SK-N-SH treated with all-trans-retinoic acid at 6 μM for 48 hours (cell line): ENCODE measurements at regions not wholly inside any gene's neighbourhood (a gene's known extent, or its start where the extent isn't known, plus 50 kb on each side); places are given as distances from the start of the nearest gene placed in this dataset.

ENCODE experiments used
- ATAC-seq: fragments of 200-7000 bp; cut with Tn5 transposase; 3 replicates; pipeline ENCODE4 v1.9.1; 2020; ENCODE audit warnings: mild to moderate bottlenecking, moderate library complexity
- ARNTL ChIP-seq: fragments of 450-650 bp; formaldehyde crosslinking; IDR thresholded peaks from 2 replicates; pipeline ENCODE4 v1.5.0; 2020; ENCODE audit warnings: low read depth, mild to moderate bottlenecking, moderate library complexity, borderline replicate concordance
- BACH2 ChIP-seq: fragments of 250-450 bp; sonication (Bioruptor Pico); IDR thresholded peaks from 2 replicates; pipeline ENCODE4 v1.9.0; 2021; ENCODE audit warnings: mild to moderate bottlenecking, borderline replicate concordance
- CREB5 ChIP-seq: fragments of 250-450 bp; sonication (Bioruptor Pico); IDR thresholded peaks from 2 replicates; pipeline ENCODE4 v1.5.1; 2020; ENCODE audit warnings: low read depth, mild to moderate bottlenecking, moderate library complexity
- CSDC2 ChIP-seq: fragments of 250-450 bp; sonication (Bioruptor Pico); IDR thresholded peaks from 2 replicates; pipeline ENCODE4 v1.5.0; 2020; ENCODE audit warnings: mild to moderate bottlenecking, moderate library complexity
- ESRRG ChIP-seq: fragments of 250-450 bp; sonication (Bioruptor Pico); IDR thresholded peaks from 2 replicates; pipeline ENCODE4 v1.6.1; 2021; ENCODE audit warnings: mild to moderate bottlenecking
- GLIS3 ChIP-seq: fragments of 250-450 bp; sonication (Bioruptor Pico); IDR thresholded peaks from 2 replicates; pipeline ENCODE4 v1.5.0; 2020; ENCODE audit warnings: mild to moderate bottlenecking, moderate library complexity
- ISL1 ChIP-seq: fragments of 250-450 bp; sonication (Bioruptor Pico); IDR thresholded peaks from 2 replicates; pipeline ENCODE4 v2.1.2; 2022; ENCODE audit warnings: mild to moderate bottlenecking, moderate library complexity
- OSR1 ChIP-seq: fragments of 250-450 bp; sonication (Bioruptor Pico); IDR thresholded peaks from 2 replicates; pipeline ENCODE4 v1.8.0; 2022; ENCODE audit warnings: moderate library complexity, mild to moderate bottlenecking, inconsistent platforms
- PATZ1 ChIP-seq: fragments of 250-450 bp; sonication (Bioruptor Pico); IDR thresholded peaks from 2 replicates; pipeline ENCODE4 v1.8.0; 2020; ENCODE audit warnings: mild to moderate bottlenecking, moderate library complexity, borderline replicate concordance
- RARB ChIP-seq: fragments of 250-450 bp; sonication (Bioruptor Pico); IDR thresholded peaks from 2 replicates; pipeline ENCODE4 v1.8.0; 2021; ENCODE audit warnings: mild to moderate bottlenecking, moderate library complexity
- SNAI2 ChIP-seq: fragments of 250-450 bp; sonication (Bioruptor Pico); IDR thresholded peaks from 2 replicates; pipeline ENCODE4 v1.5.0; 2020; ENCODE audit warnings: mild to moderate bottlenecking, moderate library complexity
- TCF4 ChIP-seq: fragments of 250-450 bp; sonication (Bioruptor Pico); IDR thresholded peaks from 2 replicates; pipeline ENCODE4 v1.8.0; 2021; ENCODE audit warnings: mild to moderate bottlenecking, moderate library complexity, borderline replicate concordance
- TOX ChIP-seq: fragments of 250-450 bp; sonication (Bioruptor Pico); IDR thresholded peaks from 2 replicates; pipeline ENCODE4 v1.8.0; 2021; ENCODE audit warnings: mild to moderate bottlenecking, moderate library complexity, borderline replicate concordance
- TSHZ2 ChIP-seq: fragments of 250-450 bp; sonication (Bioruptor Pico); IDR thresholded peaks from 2 replicates; pipeline ENCODE4 v1.5.0; 2020; ENCODE audit warnings: mild to moderate bottlenecking, moderate library complexity
- ZC3H10 ChIP-seq: fragments of 250-450 bp; sonication (Bioruptor Pico); IDR thresholded peaks from 2 replicates; pipeline ENCODE4 v1.5.1; 2021; ENCODE audit warnings: mild to moderate bottlenecking, moderate library complexity
- ZFP30 ChIP-seq: fragments of 450-650 bp; formaldehyde crosslinking; IDR thresholded peaks from 2 replicates; pipeline ENCODE4 v1.5.0; 2022; ENCODE audit warnings: mild to moderate bottlenecking, moderate library complexity
- ZNF70 ChIP-seq: fragments of 450-650 bp; formaldehyde crosslinking; IDR thresholded peaks from 2 replicates; pipeline ENCODE4 v1.5.0; 2020; ENCODE audit warnings: mild to moderate bottlenecking, moderate library complexity
- ZNF8 ChIP-seq: fragments of 450-650 bp; formaldehyde crosslinking; IDR thresholded peaks from 2 replicates; pipeline ENCODE4 v1.5.0; 2020; ENCODE audit warnings: mild to moderate bottlenecking, moderate library complexity

GRCh38 chr12:46493834-46494181, 121.2 kb upstream of the SLC38A2 start (continued):
- TF ChIP-seq CREB5 (CRISPR knock-in tag) (no peak), ESRRG (CRISPR knock-in tag) (no peak)

DNA sequence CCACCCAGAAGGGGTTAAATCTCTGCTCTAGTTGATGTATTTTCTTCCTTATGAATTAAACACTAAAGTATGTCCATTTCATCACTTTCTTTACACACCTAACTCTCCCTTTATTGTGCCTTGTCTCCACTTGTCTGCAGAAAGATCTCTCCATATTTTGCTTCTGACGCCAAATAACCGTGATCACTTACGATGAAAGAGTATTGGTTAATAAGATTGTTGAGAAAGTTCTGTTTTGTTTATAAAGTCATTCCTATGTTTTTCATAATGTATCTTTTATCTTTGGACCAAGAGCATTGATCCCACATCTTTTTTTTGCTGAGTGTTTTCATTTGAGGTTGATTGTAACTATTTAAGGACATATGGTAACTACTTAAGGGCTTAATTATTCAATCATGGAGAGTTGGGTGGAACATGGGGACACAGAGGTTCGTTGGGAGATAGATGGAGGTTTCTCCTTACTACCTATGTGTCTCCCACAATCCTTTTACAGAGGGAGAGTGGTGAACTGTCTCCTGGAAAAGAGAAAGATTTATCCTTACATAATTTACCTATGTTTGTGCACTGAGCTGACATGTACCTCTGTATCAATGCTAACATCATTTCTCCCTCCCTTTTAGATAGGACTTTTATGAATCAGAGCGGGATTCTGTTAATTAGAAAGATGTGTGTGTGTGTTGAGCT, 120.7 kb upstream of the SLC38A2 start:
- ATAC-seq = no peak

DNA sequence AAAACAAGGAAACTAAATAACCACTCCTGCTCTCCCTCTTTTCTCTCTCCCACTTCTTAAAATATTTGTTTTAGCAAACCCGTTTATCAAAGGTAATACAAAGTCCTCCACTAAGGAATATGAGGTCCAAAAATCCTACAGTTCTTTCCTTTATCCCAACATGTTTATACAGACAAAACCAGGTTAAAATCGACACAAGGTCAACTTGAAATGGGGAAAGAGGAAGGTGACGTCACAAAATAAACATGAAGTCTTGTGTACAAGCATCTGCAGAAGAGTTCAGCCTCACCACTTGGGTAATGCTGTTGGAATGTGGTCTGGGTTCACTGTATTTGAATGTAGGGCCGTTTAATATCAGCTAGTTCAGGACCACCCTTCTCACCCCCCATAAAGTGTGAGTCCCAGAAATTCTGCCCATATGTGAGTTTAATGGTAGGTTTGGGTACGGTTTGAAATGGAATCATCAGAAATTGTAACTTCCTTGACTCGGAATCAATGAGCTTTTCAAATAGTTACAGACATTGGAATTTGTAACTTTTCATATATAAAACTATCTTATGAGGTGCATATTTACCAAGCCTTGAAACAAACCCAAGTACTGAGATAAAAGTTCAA, 120.0 kb upstream of the SLC38A2 start:
- peak; percentile 59 for ATAC-seq

More for the DNA sequence above, 120.7 kb upstream of the SLC38A2 start:
- TF ChIP-seq ZNF8 (CRISPR knock-in tag) = no peak

GRCh38 chr12:46491548-46491947, 119.0 kb upstream of the SLC38A2 start:
- TF ChIP-seq SNAI2 (no peak), ZC3H10 (CRISPR knock-in tag) (no peak), GLIS3 (CRISPR knock-in tag) (no peak), ZFP30 (CRISPR knock-in tag) (no peak), ARNTL (CRISPR knock-in tag) (no peak), TSHZ2 (CRISPR knock-in tag) (no peak), OSR1 (CRISPR knock-in tag) (no peak), ZNF8 (CRISPR knock-in tag) (no peak), TCF4 (CRISPR knock-in tag) (no peak), PATZ1 (CRISPR knock-in tag) (no peak), TOX (CRISPR knock-in tag) (no peak), BACH2 (no peak), RARB (no peak), ZNF70 (CRISPR knock-in tag) (no peak)
- ATAC-seq = no peak

More for the DNA sequence above, 120.0 kb upstream of the SLC38A2 start:
- TF ChIP-seq ISL1 (CRISPR knock-in tag) (peak; percentile 40), ZNF8 (CRISPR knock-in tag) (no peak)

DNA sequence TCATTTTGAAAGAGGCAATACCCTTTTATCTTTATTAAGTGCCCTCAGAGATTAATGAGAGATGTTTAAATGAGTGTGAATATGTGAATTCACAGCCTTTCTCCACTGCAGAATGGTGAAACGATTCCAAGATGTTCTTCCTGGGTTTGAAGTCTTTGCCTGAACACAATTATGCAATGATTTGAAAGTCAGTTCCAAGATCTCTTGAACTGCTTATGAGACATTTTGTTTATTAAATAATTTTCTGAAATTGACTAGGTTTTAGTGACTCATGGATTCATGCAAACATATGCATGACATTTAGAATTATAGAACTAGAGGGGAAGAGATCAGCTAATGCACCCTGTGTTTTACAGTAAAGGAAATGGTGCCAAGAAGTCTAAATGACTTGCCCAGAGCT, 118.1 kb upstream of the SLC38A2 start:
- peak; percentile 36 for ATAC-seq

More for the DNA sequence above, 118.1 kb upstream of the SLC38A2 start:
- TF ChIP-seq ZC3H10 (CRISPR knock-in tag) (no peak), ZNF8 (CRISPR knock-in tag) (no peak), CSDC2 (no peak), RARB (no peak), ZNF70 (CRISPR knock-in tag) (no peak), OSR1 (CRISPR knock-in tag) (no peak), ISL1 (CRISPR knock-in tag) (0 out of 2 replicates have a peak, but pooled peaks have one; percentile 22), TCF4 (CRISPR knock-in tag) (no peak), TSHZ2 (CRISPR knock-in tag) (no peak)
- TF ChIP-seq, all 23 proteins: peak for 1
